Sigmoid colon (tissue), 3 donors: ENCODE measurements at regions not wholly inside any gene's neighbourhood (a gene's known extent, or its start where the extent isn't known, plus 50 kb on each side); places are given as distances from the start of the nearest gene placed in this dataset.

Experiments
- CTCF ChIP-seq, 4 experiments: fragments of 450-650 bp in 3 of 4; fragments of 200-600 bp in 1 of 4; IDR thresholded peaks; one replicate each; pipeline ENCODE4 v1.5.1; 2016 to 2019; ENCODE audit warnings: antibody characterized with exemption in 4 of 4, mild to moderate bottlenecking in 3 of 4, moderate library complexity in 2 of 4
- POLR2A ChIP-seq, 2 donors: fragments of 450-650 bp; IDR thresholded peaks; one replicate each; pipeline ENCODE4 v1.6.1; 2016; ENCODE audit warnings: antibody characterized with exemption in 2 of 2, mild to moderate bottlenecking in 2 of 2, moderate library complexity in 2 of 2

GRCh38 chr5:68464424-68464823 lies 248.9 kb downstream of the PIK3R1 start:
- TF ChIP-seq CTCF (IDR thresholded peaks at IDR 0.05) (no peak), POLR2A (IDR thresholded peaks at IDR 0.05) (no peak)
